ENCODE measurements at regions not wholly inside any gene's neighbourhood (a gene's known extent, or its start where the extent isn't known, plus 50 kb on each side); places are given as distances from the start of the nearest gene placed in this dataset.

DNA sequence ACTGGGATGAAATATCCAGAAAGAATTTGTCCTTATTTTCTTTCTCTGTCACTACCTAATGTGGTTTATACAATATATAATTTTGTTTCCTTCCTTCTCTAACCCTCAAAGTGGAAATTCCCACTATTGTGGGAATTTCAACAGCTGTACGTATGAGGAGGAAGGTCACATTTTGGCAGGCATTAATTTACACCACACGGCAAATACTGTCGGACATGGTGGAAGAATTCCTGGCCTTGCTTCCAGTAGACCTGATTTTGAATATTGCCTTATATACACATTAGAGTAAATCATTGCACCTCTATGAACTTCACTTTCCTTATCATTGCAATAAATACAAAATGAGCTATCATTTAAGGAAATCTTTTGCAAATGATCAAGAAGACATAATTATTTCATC, 358.1 kb upstream of the ETAA1 start:
- H3K27ac ChIP-seq: no peak overlapping the region
- H3K4me3 ChIP-seq: no peak overlapping the region
- no peaks in the 10 kb centered on the region for H3K4me1 ChIP-seq (ENCODE audit: control insufficient read depth in 1 of 2, low read depth in 2 of 2)
- no peak for DNase-seq (ENCODE audit: low spot score)
- H3K27me3 ChIP-seq (replicated peaks; ENCODE audit: insufficient read depth): no peaks in the 10 kb centered on the region
- ATAC-seq (ENCODE audit: insufficient number of reproducible peaks, low FRiP score, low read depth): no peak
- TF ChIP-seq, protein P1, sequence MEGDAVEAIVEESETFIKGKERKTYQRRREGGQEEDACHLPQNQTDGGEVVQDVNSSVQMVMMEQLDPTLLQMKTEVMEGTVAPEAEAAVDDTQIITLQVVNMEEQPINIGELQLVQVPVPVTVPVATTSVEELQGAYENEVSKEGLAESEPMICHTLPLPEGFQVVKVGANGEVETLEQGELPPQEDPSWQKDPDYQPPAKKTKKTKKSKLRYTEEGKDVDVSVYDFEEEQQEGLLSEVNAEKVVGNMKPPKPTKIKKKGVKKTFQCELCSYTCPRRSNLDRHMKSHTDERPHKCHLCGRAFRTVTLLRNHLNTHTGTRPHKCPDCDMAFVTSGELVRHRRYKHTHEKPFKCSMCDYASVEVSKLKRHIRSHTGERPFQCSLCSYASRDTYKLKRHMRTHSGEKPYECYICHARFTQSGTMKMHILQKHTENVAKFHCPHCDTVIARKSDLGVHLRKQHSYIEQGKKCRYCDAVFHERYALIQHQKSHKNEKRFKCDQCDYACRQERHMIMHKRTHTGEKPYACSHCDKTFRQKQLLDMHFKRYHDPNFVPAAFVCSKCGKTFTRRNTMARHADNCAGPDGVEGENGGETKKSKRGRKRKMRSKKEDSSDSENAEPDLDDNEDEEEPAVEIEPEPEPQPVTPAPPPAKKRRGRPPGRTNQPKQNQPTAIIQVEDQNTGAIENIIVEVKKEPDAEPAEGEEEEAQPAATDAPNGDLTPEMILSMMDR (IDR thresholded peaks at IDR 0.05): no peak
- H3K9me3 ChIP-seq: no peaks in the 10 kb centered on the region
- H3K36me3 ChIP-seq: no peaks in the 10 kb centered on the region

DNA sequence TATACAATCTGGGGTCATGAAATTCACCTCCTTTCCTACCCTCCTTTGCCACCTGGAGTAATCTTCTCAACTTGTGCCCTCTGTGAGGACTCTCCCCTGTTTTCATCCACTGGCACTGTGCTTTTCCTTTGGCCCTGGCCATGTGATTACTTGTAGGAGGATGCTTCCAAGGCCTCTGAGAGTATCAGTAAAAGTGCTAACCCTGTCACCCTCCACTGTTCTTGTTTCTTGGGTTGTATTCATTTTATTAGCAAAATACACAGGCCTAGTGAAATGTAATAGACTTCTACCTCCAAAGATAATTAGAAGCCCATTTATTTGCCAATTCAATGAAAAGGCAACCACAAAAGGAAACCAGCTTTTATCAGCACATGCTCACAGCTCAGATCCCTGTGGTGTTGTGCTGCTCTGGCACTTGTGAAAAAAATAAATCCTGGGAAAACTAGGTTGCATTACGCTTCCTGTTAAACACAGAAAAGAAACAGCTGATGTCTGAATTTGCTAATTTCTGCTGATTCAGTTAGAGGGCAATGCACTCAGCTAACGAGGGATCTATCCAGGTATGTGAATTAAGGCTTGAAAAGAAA, 357.5 kb upstream of the ETAA1 start:
- Histone ChIP-seq H3K9me3 (no peaks in the 10 kb centered on the region), H3K4me3 (no peak overlapping the region), H3K27me3 (replicated peaks; ENCODE audit: insufficient read depth) (no peaks in the 10 kb centered on the region), H3K4me1 (ENCODE audit: control insufficient read depth in 1 of 2, low read depth in 2 of 2) (no peaks in the 10 kb centered on the region), H3K36me3 (no peaks in the 10 kb centered on the region), H3K27ac (no peak overlapping the region)
- no peak for DNase-seq (ENCODE audit: low spot score)
- ATAC-seq (ENCODE audit: insufficient number of reproducible peaks, low FRiP score, low read depth): no peak
- TF ChIP-seq, protein P1 (IDR thresholded peaks at IDR 0.05): no peak

DNA sequence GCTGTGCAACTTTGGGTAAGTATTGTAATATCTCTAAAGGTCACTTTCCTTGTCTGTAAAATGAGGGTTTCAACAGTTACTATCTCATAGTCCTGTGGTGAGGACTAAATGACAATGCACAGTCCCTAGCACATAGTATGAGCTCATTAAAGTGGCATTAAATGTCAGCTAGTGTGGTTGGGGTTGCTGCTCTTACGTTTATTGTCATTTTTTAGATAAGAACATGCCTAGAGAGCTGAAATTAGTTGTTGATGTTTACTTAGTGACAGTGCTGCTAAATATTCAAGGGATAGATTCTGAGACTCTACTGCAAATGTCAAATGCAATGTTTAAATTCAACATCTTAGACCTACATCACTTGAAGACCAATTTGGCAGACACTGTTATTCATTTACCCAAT, 356.1 kb upstream of the ETAA1 start:
- H3K4me3 ChIP-seq: no peak overlapping the region
- no peaks in the 10 kb centered on the region for H3K9me3 ChIP-seq
- DNase-seq (ENCODE audit: low spot score): no peak
- no peaks in the 10 kb centered on the region for H3K36me3 ChIP-seq
- H3K27ac ChIP-seq: no peak overlapping the region
- no peak for ATAC-seq (ENCODE audit: insufficient number of reproducible peaks, low FRiP score, low read depth)
- no peaks in the 10 kb centered on the region for H3K27me3 ChIP-seq (replicated peaks; ENCODE audit: insufficient read depth)
- TF ChIP-seq, protein P1 (IDR thresholded peaks at IDR 0.05): no peak
- no peaks in the 10 kb centered on the region for H3K4me1 ChIP-seq (ENCODE audit: control insufficient read depth in 1 of 2, low read depth in 2 of 2)

DNA sequence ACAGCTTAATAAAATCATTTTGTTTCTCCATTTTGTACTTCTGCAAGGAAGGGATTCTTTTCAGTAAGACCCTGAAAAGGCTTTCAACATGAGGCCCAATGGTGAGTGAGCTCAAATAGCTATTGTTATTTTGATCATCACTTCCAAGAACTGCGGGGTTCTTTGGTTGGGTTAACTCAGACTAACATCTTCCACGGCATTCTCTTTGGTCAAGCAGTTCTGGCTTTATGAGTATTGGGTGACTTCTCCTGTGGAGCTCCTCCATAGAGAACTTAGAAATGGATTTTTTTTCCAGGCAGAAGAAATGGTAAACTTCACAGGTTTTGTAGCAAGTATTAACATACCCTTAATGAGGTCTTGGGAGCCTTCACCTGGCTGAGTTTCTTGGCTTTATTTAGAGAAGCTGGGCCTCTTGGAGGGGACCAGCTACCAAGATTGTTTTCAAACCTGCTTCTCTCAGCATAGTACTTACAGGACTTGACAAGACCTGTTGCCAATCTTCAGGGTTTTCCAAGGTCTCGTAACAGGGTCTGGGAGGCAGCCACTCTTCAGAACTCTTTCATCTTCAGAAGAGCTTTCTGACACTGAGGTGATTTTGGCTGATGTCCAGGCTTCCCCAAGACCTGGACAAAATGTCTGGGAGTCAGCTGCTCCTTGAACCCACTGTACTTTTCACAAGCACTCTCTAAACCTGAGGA, 353.2 kb upstream of the ETAA1 start:
- Histone ChIP-seq H3K9me3 (no peaks in the 10 kb centered on the region), H3K4me1 (ENCODE audit: control insufficient read depth in 1 of 2, low read depth in 2 of 2) (peaks cover 0 to 6% of the 10 kb centered on the region in 2 donors), H3K27ac (no peak overlapping the region), H3K36me3 (no peaks in the 10 kb centered on the region), H3K27me3 (replicated peaks; ENCODE audit: insufficient read depth) (no peaks in the 10 kb centered on the region), H3K4me3 (no peak overlapping the region)
- DNase-seq (ENCODE audit: low spot score) (no peak), ATAC-seq (ENCODE audit: insufficient number of reproducible peaks, low FRiP score, low read depth) (no peak)
- TF ChIP-seq, protein P1 (IDR thresholded peaks at IDR 0.05): no peak

DNA sequence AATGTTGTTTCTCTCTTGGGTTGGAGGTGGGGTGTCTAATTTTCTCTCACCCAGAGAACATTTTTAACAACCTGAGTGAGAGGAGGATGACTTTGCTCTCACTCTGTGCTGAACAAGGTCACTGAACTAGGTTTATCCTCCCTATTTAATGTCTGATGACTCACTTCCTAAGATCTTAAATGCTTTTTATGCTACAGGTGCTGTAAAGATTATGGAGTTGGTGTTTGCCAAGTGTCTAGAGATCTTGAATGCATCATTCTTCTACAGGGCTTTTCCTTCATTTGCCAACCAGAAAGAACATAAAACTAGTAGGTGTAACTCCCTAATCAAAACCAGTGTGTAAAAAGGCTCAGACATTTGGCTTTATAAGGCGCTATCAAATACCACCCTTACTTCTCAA, 350.5 kb upstream of the ETAA1 start:
- H3K27me3 ChIP-seq (replicated peaks; ENCODE audit: insufficient read depth): no peaks in the 10 kb centered on the region
- TF ChIP-seq, protein P1 (IDR thresholded peaks at IDR 0.05): no peak
- H3K36me3 ChIP-seq: no peaks in the 10 kb centered on the region
- ATAC-seq (ENCODE audit: insufficient number of reproducible peaks, low FRiP score, low read depth) (no peak), DNase-seq (ENCODE audit: low spot score) (no peak)
- H3K4me1 ChIP-seq (ENCODE audit: control insufficient read depth in 1 of 2, low read depth in 2 of 2): peaks cover 0 to 6% of the 10 kb centered on the region in 2 donors
- no peak overlapping the region for H3K4me3 ChIP-seq
- no peaks in the 10 kb centered on the region for H3K9me3 ChIP-seq
- no peak overlapping the region for H3K27ac ChIP-seq
